NCI-H1092 treated with DMSO at 0.1 percent for 48 hours (cell line): ENCODE measurements at regions not wholly inside any gene's neighbourhood (a gene's known extent, or its start where the extent isn't known, plus 50 kb on each side); places are given as distances from the start of the nearest gene placed in this dataset.

Experiments
- DNase-seq: peaks from one replicate; lab custom pipeline; 2025; lab: John Stamatoyannopoulos, UW

GRCh38 chr2:103810875-103811274 is 1043.0 kb upstream of the POU3F3 start:
- no peak for DNase-seq

GRCh38 chr2:103814016-103814415 is 1039.9 kb upstream of the POU3F3 start:
- no peak for DNase-seq

- no peak for DNase-seq
Observed at GRCh38 chr2:103815731-103816130, 1038.2 kb upstream of the POU3F3 start.

DNA sequence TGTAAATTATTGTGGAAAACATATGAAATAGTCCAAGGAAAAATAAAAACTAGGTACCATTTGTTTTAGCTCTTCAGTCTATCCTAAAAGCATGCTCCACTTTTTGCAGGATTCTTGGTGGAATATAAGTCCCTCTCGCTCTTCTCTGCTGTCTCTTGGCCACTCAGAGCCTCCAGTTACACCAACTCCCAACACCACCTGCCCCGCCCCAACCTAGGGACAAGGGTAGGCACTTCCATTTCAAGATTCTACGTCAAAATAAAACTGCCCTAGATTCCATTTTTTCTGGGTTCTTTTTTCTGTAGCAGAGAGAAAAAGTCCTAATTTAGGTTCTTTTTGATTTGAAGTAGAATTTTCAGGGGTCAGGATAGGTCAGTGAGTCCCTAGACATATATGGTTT is 1036.2 kb upstream of the POU3F3 start:
- no peak for DNase-seq

DNA sequence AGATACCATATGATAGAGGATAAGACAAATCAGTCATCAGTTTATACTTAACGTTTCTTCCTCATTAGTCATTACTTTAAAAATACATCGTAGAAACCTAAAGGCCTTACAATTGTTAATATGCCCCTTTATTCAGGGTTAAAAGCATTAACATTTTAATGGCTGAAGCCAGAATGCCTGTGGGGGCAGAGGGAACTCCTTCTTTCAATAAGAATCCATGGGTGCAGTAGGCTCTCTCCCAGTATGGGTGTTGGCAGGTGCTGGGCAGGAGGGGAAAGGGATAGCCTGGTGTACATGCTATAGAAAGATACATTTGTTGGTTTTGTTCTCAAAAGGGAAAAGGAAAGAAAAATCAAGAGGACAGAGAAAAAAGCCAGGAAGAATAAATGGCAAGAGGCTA is 1035.7 kb upstream of the POU3F3 start:
- no peak for DNase-seq

- DNase-seq, result no peak
Observed at GRCh38 chr2:103819599-103819998, 1034.3 kb upstream of the POU3F3 start.

GRCh38 chr2:103823847-103824246 is 1030.1 kb upstream of the POU3F3 start:
- peak; percentile 20 for DNase-seq

- DNase-seq, result no peak
Observed at GRCh38 chr2:103847276-103847675, 1006.6 kb upstream of the POU3F3 start.

DNA sequence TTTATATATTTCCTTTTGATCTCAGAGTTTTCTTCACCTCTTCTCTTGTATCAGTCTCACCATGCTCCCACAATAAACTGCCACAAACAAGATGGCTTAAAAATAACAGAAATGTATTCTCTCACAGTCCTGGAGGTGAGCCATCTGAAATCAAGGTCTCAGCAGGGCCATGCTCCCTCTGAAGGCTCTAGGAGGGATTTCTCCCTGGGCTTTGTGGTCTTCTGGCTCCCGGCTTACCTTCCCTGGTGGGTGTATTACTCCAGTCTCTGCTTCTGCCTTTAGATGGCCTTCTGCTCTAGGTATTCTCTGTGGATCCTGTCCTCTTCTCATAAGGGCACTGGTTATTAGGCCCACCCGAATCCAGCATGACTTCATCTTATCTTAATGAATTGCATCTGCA is 994.7 kb upstream of the POU3F3 start:
- DNase-seq, result no peak

DNA sequence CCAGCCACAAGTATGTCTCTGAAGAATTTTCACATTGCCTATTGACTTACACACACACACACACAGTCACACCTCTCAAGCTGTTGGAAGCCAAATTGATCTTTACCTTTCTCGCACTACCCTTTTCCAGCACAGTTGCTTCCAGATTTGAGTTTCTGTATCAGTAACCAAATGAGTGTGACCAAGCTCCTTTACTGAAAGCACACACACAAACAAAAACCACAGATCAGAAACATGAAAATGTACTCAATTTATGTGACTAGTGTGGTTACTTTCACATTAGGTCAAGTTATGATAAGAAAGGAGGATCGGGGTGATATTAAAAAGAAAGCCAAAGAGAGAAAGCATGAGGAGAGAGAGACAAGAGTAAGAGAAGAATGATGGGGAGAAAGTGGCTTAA is 993.9 kb upstream of the POU3F3 start:
- no peak for DNase-seq

- no peak for DNase-seq
Observed at GRCh38 chr2:103868396-103868795, 985.5 kb upstream of the POU3F3 start.

GRCh38 chr2:103873716-103874351 is 980.1 kb upstream of the POU3F3 start:
- no peak for DNase-seq

GRCh38 chr2:103875131-103875530 is 978.8 kb upstream of the POU3F3 start:
- no peak for DNase-seq

DNA sequence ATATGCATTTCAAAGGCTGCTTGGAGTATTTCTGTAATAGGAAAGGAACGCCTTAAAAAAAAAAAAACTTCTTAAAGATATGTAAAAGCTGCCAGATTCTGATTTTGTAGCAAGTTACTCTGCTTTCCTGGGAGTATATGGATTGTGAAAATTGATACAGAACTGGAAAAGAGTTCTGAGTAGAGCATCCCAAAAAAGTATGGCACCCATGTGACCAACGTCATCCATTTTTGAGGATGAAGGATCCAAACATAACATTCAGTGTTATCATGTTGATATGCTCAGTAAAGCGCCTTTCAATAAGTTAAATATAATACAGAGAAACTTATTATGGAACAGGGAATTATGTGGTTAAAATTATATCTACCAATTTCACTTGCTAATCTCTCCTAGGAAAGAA is 978.4 kb upstream of the POU3F3 start:
- DNase-seq, result no peak

- DNase-seq, result no peak
Observed at GRCh38 chr2:103876611-103877010, 977.3 kb upstream of the POU3F3 start.

DNA sequence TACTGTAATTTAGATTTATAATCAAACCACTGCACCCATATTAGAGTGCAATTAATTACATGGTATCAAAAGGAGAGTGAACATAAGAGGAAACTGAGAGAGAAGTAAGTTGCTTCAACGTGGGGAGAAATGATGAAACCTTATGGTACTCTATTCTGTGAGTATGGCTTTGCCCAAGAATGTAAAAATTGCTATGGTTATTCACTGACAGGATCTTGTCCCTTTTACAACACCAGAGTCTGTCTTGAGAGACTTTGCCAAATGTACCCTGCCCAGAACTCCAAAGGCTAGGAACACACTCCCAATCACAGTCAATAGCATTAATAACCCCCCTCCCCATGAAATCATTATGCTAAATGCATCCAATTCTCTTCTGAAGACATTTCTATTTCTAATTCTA is 974.8 kb upstream of the POU3F3 start:
- no peak for DNase-seq

- DNase-seq, result peak; percentile 9
Observed at GRCh38 chr2:103880081-103880834, 973.7 kb upstream of the POU3F3 start.

GRCh38 chr2:103887625-103888024 is 966.3 kb upstream of the POU3F3 start:
- DNase-seq, result no peak

DNA sequence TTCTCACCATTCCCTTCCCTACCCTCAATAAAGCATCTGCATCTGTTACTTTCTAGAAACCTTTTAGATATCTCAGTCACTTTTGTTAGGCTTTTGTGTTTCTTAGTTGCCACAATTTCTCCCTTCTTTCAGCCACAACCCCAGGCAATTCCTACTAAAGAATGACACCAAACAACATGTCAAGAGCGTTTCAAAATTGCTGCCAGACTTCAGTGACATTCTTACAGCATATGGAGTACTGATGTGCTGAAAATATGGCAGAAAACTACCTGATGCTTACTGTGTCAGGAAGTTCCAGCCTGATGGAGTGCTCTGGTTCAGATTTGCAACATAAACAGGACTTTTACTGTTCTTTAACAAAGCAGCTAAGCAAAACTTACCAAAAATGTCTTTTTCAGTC is 957.7 kb upstream of the POU3F3 start:
- DNase-seq, result no peak

- DNase-seq, result no peak
Observed at GRCh38 chr2:103898561-103898960, 955.4 kb upstream of the POU3F3 start.

- DNase-seq, result no peak
Observed at GRCh38 chr2:103902347-103902746, 951.6 kb upstream of the POU3F3 start.

GRCh38 chr2:103921161-103921560 is 932.8 kb upstream of the POU3F3 start:
- no peak for DNase-seq

DNA sequence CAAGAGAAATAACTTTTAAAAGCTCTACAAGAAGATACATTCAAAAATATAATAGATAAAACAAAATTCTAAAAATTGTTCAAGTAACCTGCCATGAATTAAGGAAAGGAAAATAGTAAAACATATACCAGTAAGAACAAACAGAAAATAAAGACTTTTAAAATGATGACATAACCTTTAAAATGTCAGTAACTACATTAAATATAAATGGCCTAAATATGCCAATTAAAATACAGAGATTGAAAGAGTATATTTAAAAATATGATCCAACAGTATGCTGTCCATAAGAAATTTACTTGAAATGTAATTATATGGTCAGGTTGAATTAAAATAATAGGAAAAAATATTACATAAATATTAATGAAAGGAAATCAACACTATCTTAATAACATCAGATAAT is 911.7 kb upstream of the POU3F3 start:
- DNase-seq, result no peak

GRCh38 chr2:103945083-103945482 is 908.8 kb upstream of the POU3F3 start:
- DNase-seq, result no peak
